ENCODE measurements at regions not wholly inside any gene's neighbourhood (a gene's known extent, or its start where the extent isn't known, plus 50 kb on each side); places are given as distances from the start of the nearest gene placed in this dataset.

DNA sequence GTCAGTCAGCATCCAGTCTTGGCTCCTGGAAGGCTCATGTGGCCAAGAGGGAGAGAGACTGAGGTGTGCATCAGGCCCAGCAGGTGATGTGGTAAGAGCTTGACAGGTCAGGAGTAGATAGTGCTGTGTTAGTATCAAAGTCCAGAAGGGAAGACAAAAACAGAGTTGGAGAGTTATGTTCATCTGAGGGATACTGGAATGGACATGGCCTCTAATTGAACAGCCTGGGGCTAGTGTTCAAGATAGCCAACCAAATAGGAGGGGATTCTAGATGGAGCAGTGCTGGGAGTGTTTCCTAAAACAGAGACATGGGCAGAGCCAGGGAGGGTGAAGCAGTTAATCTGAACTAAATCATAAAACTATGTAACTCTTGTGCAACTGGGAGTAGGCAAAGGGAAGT lies 120.7 kb upstream of the MARK1 start:
- intact Hi-C loops (cut with micrococcal nuclease; ENCODE audit: unreplicated experiment) (no loop called here), in situ Hi-C loops (cut with HindIII; ENCODE audit: low pct_unique_long_range_greater_than_20kb, low sequenced_read_pairs) (no loop called here)
- Histone ChIP-seq H3K4me1 (ENCODE audit: control insufficient read depth, insufficient read depth, low read length) (no peaks in the 10 kb centered on the region), H3K9me3 (ENCODE audit: control insufficient read depth, insufficient read depth, low read depth, low read length) (no peaks in the 10 kb centered on the region), H3K27me3 (ENCODE audit: control insufficient read depth, insufficient read depth, low read length) (no peaks in the 10 kb centered on the region; the same call in 1 of the 2 replicates), H3K36me3 (ENCODE audit: control insufficient read depth, insufficient read depth, low read length) (no peaks in the 10 kb centered on the region), H3K27ac (ENCODE audit: low read length) (no peak overlapping the region), H3K4me3 (ENCODE audit: low read depth in 2 of 2, low read length in 2 of 2) (no peak overlapping the region)
- BruUV-seq (replicated peaks) = no TSS peak
- ATAC-seq (no peak), DNase-seq (ENCODE audit: low read depth, low spot score) (no peak)
- ChIA-PET POLR2A (no interaction called here), CTCF (no interaction called here)
- TF ChIP-seq POLR2AphosphoS5 (IDR thresholded peaks at IDR 0.05; ENCODE audit: low read depth, low read length) = no peak
- TF ChIP-seq, protein P1, sequence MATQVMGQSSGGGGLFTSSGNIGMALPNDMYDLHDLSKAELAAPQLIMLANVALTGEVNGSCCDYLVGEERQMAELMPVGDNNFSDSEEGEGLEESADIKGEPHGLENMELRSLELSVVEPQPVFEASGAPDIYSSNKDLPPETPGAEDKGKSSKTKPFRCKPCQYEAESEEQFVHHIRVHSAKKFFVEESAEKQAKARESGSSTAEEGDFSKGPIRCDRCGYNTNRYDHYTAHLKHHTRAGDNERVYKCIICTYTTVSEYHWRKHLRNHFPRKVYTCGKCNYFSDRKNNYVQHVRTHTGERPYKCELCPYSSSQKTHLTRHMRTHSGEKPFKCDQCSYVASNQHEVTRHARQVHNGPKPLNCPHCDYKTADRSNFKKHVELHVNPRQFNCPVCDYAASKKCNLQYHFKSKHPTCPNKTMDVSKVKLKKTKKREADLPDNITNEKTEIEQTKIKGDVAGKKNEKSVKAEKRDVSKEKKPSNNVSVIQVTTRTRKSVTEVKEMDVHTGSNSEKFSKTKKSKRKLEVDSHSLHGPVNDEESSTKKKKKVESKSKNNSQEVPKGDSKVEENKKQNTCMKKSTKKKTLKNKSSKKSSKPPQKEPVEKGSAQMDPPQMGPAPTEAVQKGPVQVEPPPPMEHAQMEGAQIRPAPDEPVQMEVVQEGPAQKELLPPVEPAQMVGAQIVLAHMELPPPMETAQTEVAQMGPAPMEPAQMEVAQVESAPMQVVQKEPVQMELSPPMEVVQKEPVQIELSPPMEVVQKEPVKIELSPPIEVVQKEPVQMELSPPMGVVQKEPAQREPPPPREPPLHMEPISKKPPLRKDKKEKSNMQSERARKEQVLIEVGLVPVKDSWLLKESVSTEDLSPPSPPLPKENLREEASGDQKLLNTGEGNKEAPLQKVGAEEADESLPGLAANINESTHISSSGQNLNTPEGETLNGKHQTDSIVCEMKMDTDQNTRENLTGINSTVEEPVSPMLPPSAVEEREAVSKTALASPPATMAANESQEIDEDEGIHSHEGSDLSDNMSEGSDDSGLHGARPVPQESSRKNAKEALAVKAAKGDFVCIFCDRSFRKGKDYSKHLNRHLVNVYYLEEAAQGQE (IDR thresholded peaks at IDR 0.05; ENCODE audit: insufficient read depth in 1 of 2, low read depth in 2 of 2, low read length in 1 of 2) = no peak
- TF ChIP-seq, protein P2, sequence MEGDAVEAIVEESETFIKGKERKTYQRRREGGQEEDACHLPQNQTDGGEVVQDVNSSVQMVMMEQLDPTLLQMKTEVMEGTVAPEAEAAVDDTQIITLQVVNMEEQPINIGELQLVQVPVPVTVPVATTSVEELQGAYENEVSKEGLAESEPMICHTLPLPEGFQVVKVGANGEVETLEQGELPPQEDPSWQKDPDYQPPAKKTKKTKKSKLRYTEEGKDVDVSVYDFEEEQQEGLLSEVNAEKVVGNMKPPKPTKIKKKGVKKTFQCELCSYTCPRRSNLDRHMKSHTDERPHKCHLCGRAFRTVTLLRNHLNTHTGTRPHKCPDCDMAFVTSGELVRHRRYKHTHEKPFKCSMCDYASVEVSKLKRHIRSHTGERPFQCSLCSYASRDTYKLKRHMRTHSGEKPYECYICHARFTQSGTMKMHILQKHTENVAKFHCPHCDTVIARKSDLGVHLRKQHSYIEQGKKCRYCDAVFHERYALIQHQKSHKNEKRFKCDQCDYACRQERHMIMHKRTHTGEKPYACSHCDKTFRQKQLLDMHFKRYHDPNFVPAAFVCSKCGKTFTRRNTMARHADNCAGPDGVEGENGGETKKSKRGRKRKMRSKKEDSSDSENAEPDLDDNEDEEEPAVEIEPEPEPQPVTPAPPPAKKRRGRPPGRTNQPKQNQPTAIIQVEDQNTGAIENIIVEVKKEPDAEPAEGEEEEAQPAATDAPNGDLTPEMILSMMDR (IDR thresholded peaks at IDR 0.05) = no peak

DNA sequence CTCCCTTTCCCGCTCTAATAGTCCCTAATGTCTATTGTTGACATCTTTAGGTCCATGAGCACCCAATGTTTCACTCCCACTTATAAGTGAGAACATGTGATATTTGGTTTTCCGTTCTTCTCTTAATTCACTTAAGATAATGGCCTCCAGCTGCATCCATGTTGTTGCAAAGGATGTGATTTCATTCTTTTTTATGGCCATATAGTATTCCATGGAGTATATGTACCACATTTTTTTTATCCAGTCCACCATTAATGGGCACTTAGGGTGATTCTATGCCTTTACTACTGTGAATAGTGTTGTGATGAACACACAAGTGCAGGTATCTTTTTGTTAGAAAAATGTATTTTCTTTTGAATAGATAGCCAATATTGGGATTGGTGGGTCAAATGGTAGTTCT lies 126.0 kb upstream of the RAB3GAP2 start:
- DNase-seq (ENCODE audit: low read depth, low spot score) (no peak), ATAC-seq (no peak)
- ChIA-PET POLR2A (no interaction called here), CTCF (no interaction called here)
- H3K4me3 ChIP-seq (ENCODE audit: low read depth in 2 of 2, low read length in 2 of 2) = no peak overlapping the region
- intact Hi-C loops (cut with micrococcal nuclease; ENCODE audit: unreplicated experiment) = no loop called here
- no peaks in the 10 kb centered on the region for H3K27me3 ChIP-seq (ENCODE audit: control insufficient read depth, insufficient read depth, low read length)
- H3K27ac ChIP-seq (ENCODE audit: low read length) = no peak overlapping the region
- BruUV-seq (replicated peaks) = no TSS peak
- no peaks in the 10 kb centered on the region for H3K36me3 ChIP-seq (ENCODE audit: control insufficient read depth, insufficient read depth, low read length)
- H3K4me1 ChIP-seq (ENCODE audit: control insufficient read depth, insufficient read depth, low read length) = no peaks in the 10 kb centered on the region
- in situ Hi-C loops (cut with HindIII; ENCODE audit: low pct_unique_long_range_greater_than_20kb, low sequenced_read_pairs) = no loop called here
- no peaks in the 10 kb centered on the region for H3K9me3 ChIP-seq (ENCODE audit: control insufficient read depth, insufficient read depth, low read depth, low read length)
- TF ChIP-seq POLR2AphosphoS5 (IDR thresholded peaks at IDR 0.05; ENCODE audit: low read depth, low read length) (no peak), TCF7L2 (IDR thresholded peaks at IDR 0.05; ENCODE audit: low read depth, low read length) (no peak), SIN3A (IDR thresholded peaks at IDR 0.05; ENCODE audit: borderline replicate concordance, insufficient read depth, low read depth, low read length) (no peak)
- TF ChIP-seq, protein P2 (IDR thresholded peaks at IDR 0.05) = no peak
- TF ChIP-seq, protein P1 (IDR thresholded peaks at IDR 0.05; ENCODE audit: insufficient read depth in 1 of 2, low read depth in 2 of 2, low read length in 1 of 2) = no peak
